ENCODE measurements at regions not wholly inside any gene's neighbourhood (a gene's known extent, or its start where the extent isn't known, plus 50 kb on each side); places are given as distances from the start of the nearest gene placed in this dataset.
"Not testable (repeated sequence)": the region's sequence is repeated elsewhere in the genome, so short reads cannot be mapped to it uniquely, and the experiment has no call there.

GRCh38 chr3:105958237-105959000, 89.6 kb upstream of the CBLB start:
- in situ Hi-C loops (cut with HindIII; ENCODE audit: low pct_unique_long_range_greater_than_20kb, low sequenced_read_pairs) = no loop called here
- no peak for DNase-seq (ENCODE audit: low read depth in 1 of 2, low spot score in 1 of 2)

GRCh38 chr3:105959851-105960250, 91.0 kb upstream of the CBLB start:
- DNase-seq (ENCODE audit: low read depth in 1 of 2, low spot score in 1 of 2) = no peak
- no peak for TF ChIP-seq JUND (IDR thresholded peaks at IDR 0.05; ENCODE audit: low read depth)
- in situ Hi-C loops (cut with HindIII; ENCODE audit: low pct_unique_long_range_greater_than_20kb, low sequenced_read_pairs) = no loop called here

More at GRCh38 chr3:105958237-105959000, 89.6 kb upstream of the CBLB start:
- TF ChIP-seq JUND (IDR thresholded peaks at IDR 0.05; ENCODE audit: low read depth) = no peak

GRCh38 chr3:105960381-105960780, 91.6 kb upstream of the CBLB start:
- TF ChIP-seq JUND (IDR thresholded peaks at IDR 0.05; ENCODE audit: low read depth) = no peak
- in situ Hi-C loops (cut with HindIII; ENCODE audit: low pct_unique_long_range_greater_than_20kb, low sequenced_read_pairs) = no loop called here
- no peak for DNase-seq (ENCODE audit: low read depth in 1 of 2, low spot score in 1 of 2)

GRCh38 chr3:105963161-105963560, 94.3 kb upstream of the CBLB start:
- no peak for TF ChIP-seq JUND (IDR thresholded peaks at IDR 0.05; ENCODE audit: low read depth)
- in situ Hi-C loops (cut with HindIII; ENCODE audit: low pct_unique_long_range_greater_than_20kb, low sequenced_read_pairs) = no loop called here
- no peak for DNase-seq (ENCODE audit: low read depth in 1 of 2, low spot score in 1 of 2)

- DNase-seq (ENCODE audit: low read depth in 1 of 2, low spot score in 1 of 2) = no peak
- in situ Hi-C loops (cut with HindIII; ENCODE audit: low pct_unique_long_range_greater_than_20kb, low sequenced_read_pairs) = no loop called here
- no peak for TF ChIP-seq JUND (IDR thresholded peaks at IDR 0.05; ENCODE audit: low read depth)
These were observed 96.6 kb upstream of the CBLB start for GRCh38 chr3:105965384-105965783.

GRCh38 chr3:105967117-105967516, 98.3 kb upstream of the CBLB start:
- no peak for TF ChIP-seq JUND (IDR thresholded peaks at IDR 0.05; ENCODE audit: low read depth)
- DNase-seq (ENCODE audit: low read depth in 1 of 2, low spot score in 1 of 2) = no peak
- in situ Hi-C loops (cut with HindIII; ENCODE audit: low pct_unique_long_range_greater_than_20kb, low sequenced_read_pairs) = no loop called here

GRCh38 chr3:105970283-105970682, 101.5 kb upstream of the CBLB start:
- in situ Hi-C loops (cut with HindIII; ENCODE audit: low pct_unique_long_range_greater_than_20kb, low sequenced_read_pairs) = no loop called here
- DNase-seq (ENCODE audit: low read depth in 1 of 2, low spot score in 1 of 2) = peak in 1 of 2 experiments; percentile 73
- TF ChIP-seq JUND (IDR thresholded peaks at IDR 0.05; ENCODE audit: low read depth) = no peak

GRCh38 chr3:105972069-105972468, 103.3 kb upstream of the CBLB start:
- DNase-seq (ENCODE audit: low read depth in 1 of 2, low spot score in 1 of 2) = no peak
- no peak for TF ChIP-seq JUND (IDR thresholded peaks at IDR 0.05; ENCODE audit: low read depth)
- in situ Hi-C loops (cut with HindIII; ENCODE audit: low pct_unique_long_range_greater_than_20kb, low sequenced_read_pairs) = no loop called here

- DNase-seq (ENCODE audit: low read depth in 1 of 2, low spot score in 1 of 2) = no peak
- TF ChIP-seq JUND (IDR thresholded peaks at IDR 0.05; ENCODE audit: low read depth) = no peak
- in situ Hi-C loops (cut with HindIII; ENCODE audit: low pct_unique_long_range_greater_than_20kb, low sequenced_read_pairs) = no loop called here
These were observed 105.6 kb upstream of the CBLB start for GRCh38 chr3:105974381-105974780.

GRCh38 chr3:105976196-105976595, 107.4 kb upstream of the CBLB start:
- DNase-seq (ENCODE audit: low read depth in 1 of 2, low spot score in 1 of 2) = no peak
- TF ChIP-seq JUND (IDR thresholded peaks at IDR 0.05; ENCODE audit: low read depth) = no peak
- in situ Hi-C loops (cut with HindIII; ENCODE audit: low pct_unique_long_range_greater_than_20kb, low sequenced_read_pairs) = no loop called here

GRCh38 chr3:105979961-105980360, 111.1 kb upstream of the CBLB start:
- DNase-seq (ENCODE audit: low read depth in 1 of 2, low spot score in 1 of 2) = no peak
- in situ Hi-C loops (cut with HindIII; ENCODE audit: low pct_unique_long_range_greater_than_20kb, low sequenced_read_pairs) = no loop called here
- no peak for TF ChIP-seq JUND (IDR thresholded peaks at IDR 0.05; ENCODE audit: low read depth)

GRCh38 chr3:105982207-105982606, 113.4 kb upstream of the CBLB start:
- in situ Hi-C loops (cut with HindIII; ENCODE audit: low pct_unique_long_range_greater_than_20kb, low sequenced_read_pairs) = no loop called here
- no peak for TF ChIP-seq JUND (IDR thresholded peaks at IDR 0.05; ENCODE audit: low read depth)
- no peak for DNase-seq (ENCODE audit: low read depth in 1 of 2, low spot score in 1 of 2)

GRCh38 chr3:105984837-105985236, 116.0 kb upstream of the CBLB start:
- no peak for TF ChIP-seq JUND (IDR thresholded peaks at IDR 0.05; ENCODE audit: low read depth)
- DNase-seq (ENCODE audit: low read depth in 1 of 2, low spot score in 1 of 2) = no peak
- in situ Hi-C loops (cut with HindIII; ENCODE audit: low pct_unique_long_range_greater_than_20kb, low sequenced_read_pairs) = no loop called here

- in situ Hi-C loops (cut with HindIII; ENCODE audit: low pct_unique_long_range_greater_than_20kb, low sequenced_read_pairs); DNase-seq (ENCODE audit: low read depth in 1 of 2, low spot score in 1 of 2): not testable (repeated sequence)
These were observed 117.5 kb upstream of the CBLB start for GRCh38 chr3:105986343-105986742.
